SK-N-SH treated with all-trans-retinoic acid at 6 μM for 48 hours (cell line): ENCODE measurements at regions not wholly inside any gene's neighbourhood (a gene's known extent, or its start where the extent isn't known, plus 50 kb on each side); places are given as distances from the start of the nearest gene placed in this dataset.

Experiments
- ATAC-seq: fragments of 200-7000 bp; cut with Tn5 transposase; 3 replicates; pipeline ENCODE4 v1.9.1; 2020; ENCODE audit warnings: mild to moderate bottlenecking, moderate library complexity
- BACH2 ChIP-seq: fragments of 250-450 bp; sonication (Bioruptor Pico); IDR thresholded peaks from 2 replicates; pipeline ENCODE4 v1.9.0; 2021; ENCODE audit warnings: mild to moderate bottlenecking, borderline replicate concordance
- CREB5 ChIP-seq: fragments of 250-450 bp; sonication (Bioruptor Pico); IDR thresholded peaks from 2 replicates; pipeline ENCODE4 v1.5.1; 2020; ENCODE audit warnings: low read depth, mild to moderate bottlenecking, moderate library complexity
- CSDC2 ChIP-seq: fragments of 250-450 bp; sonication (Bioruptor Pico); IDR thresholded peaks from 2 replicates; pipeline ENCODE4 v1.5.0; 2020; ENCODE audit warnings: mild to moderate bottlenecking, moderate library complexity
- CSRNP3 ChIP-seq: fragments of 250-450 bp; sonication (Bioruptor Pico); IDR thresholded peaks from 2 replicates; pipeline ENCODE4 v1.5.1; 2021; ENCODE audit warnings: mild to moderate bottlenecking, moderate library complexity
- ESRRG ChIP-seq: fragments of 250-450 bp; sonication (Bioruptor Pico); IDR thresholded peaks from 2 replicates; pipeline ENCODE4 v1.6.1; 2021; ENCODE audit warnings: mild to moderate bottlenecking
- GLIS3 ChIP-seq: fragments of 250-450 bp; sonication (Bioruptor Pico); IDR thresholded peaks from 2 replicates; pipeline ENCODE4 v1.5.0; 2020; ENCODE audit warnings: mild to moderate bottlenecking, moderate library complexity
- ISL1 ChIP-seq: fragments of 250-450 bp; sonication (Bioruptor Pico); IDR thresholded peaks from 2 replicates; pipeline ENCODE4 v2.1.2; 2022; ENCODE audit warnings: mild to moderate bottlenecking, moderate library complexity
- OSR1 ChIP-seq: fragments of 250-450 bp; sonication (Bioruptor Pico); IDR thresholded peaks from 2 replicates; pipeline ENCODE4 v1.8.0; 2022; ENCODE audit warnings: moderate library complexity, mild to moderate bottlenecking, inconsistent platforms
- PATZ1 ChIP-seq: fragments of 250-450 bp; sonication (Bioruptor Pico); IDR thresholded peaks from 2 replicates; pipeline ENCODE4 v1.8.0; 2020; ENCODE audit warnings: mild to moderate bottlenecking, moderate library complexity, borderline replicate concordance
- POU6F1 ChIP-seq: fragments of 250-450 bp; sonication (Bioruptor Pico); IDR thresholded peaks from 2 replicates; pipeline ENCODE4 v1.8.0; 2021; ENCODE audit warnings: low read depth, mild to moderate bottlenecking, moderate library complexity, borderline replicate concordance
- RARB ChIP-seq: fragments of 250-450 bp; sonication (Bioruptor Pico); IDR thresholded peaks from 2 replicates; pipeline ENCODE4 v1.8.0; 2021; ENCODE audit warnings: mild to moderate bottlenecking, moderate library complexity
- SNAI2 ChIP-seq: fragments of 250-450 bp; sonication (Bioruptor Pico); IDR thresholded peaks from 2 replicates; pipeline ENCODE4 v1.5.0; 2020; ENCODE audit warnings: mild to moderate bottlenecking, moderate library complexity
- TCF4 ChIP-seq: fragments of 250-450 bp; sonication (Bioruptor Pico); IDR thresholded peaks from 2 replicates; pipeline ENCODE4 v1.8.0; 2021; ENCODE audit warnings: mild to moderate bottlenecking, moderate library complexity, borderline replicate concordance
- TOX ChIP-seq: fragments of 250-450 bp; sonication (Bioruptor Pico); IDR thresholded peaks from 2 replicates; pipeline ENCODE4 v1.8.0; 2021; ENCODE audit warnings: mild to moderate bottlenecking, moderate library complexity, borderline replicate concordance
- TSHZ2 ChIP-seq: fragments of 250-450 bp; sonication (Bioruptor Pico); IDR thresholded peaks from 2 replicates; pipeline ENCODE4 v1.5.0; 2020; ENCODE audit warnings: mild to moderate bottlenecking, moderate library complexity
- ZC3H10 ChIP-seq: fragments of 250-450 bp; sonication (Bioruptor Pico); IDR thresholded peaks from 2 replicates; pipeline ENCODE4 v1.5.1; 2021; ENCODE audit warnings: mild to moderate bottlenecking, moderate library complexity
- ZFP3 ChIP-seq: fragments of 250-450 bp; sonication (Bioruptor Pico); IDR thresholded peaks from 2 replicates; pipeline ENCODE4 v1.5.0; 2020; ENCODE audit warnings: mild to moderate bottlenecking, moderate library complexity
- ZFP30 ChIP-seq: fragments of 450-650 bp; formaldehyde crosslinking; IDR thresholded peaks from 2 replicates; pipeline ENCODE4 v1.5.0; 2022; ENCODE audit warnings: mild to moderate bottlenecking, moderate library complexity
- ZNF565 ChIP-seq: fragments of 450-650 bp; formaldehyde crosslinking; conservative IDR thresholded peaks from 2 replicates; pipeline ENCODE4 v1.5.0; 2020; ENCODE audit warnings: low read depth, mild to moderate bottlenecking, moderate library complexity
- ZNF8 ChIP-seq: fragments of 450-650 bp; formaldehyde crosslinking; IDR thresholded peaks from 2 replicates; pipeline ENCODE4 v1.5.0; 2020; ENCODE audit warnings: mild to moderate bottlenecking, moderate library complexity

GRCh38 chr1:59156526-59157199 is 140.2 kb upstream of the FGGY start (continued):
- TF ChIP-seq POU6F1 (CRISPR knock-in tag) (no peak), RARB (no peak)

- TF ChIP-seq CSDC2 (CRISPR knock-in tag) (no peak), RARB (no peak), POU6F1 (CRISPR knock-in tag) (no peak), TCF4 (CRISPR knock-in tag) (no peak)
- no peak for ATAC-seq
Measured at GRCh38 chr1:59158321-59158720, 138.6 kb upstream of the FGGY start.

- TF ChIP-seq TSHZ2 (CRISPR knock-in tag) = no peak
- no peak for TF ChIP-seq CREB5 (CRISPR knock-in tag)
- TF ChIP-seq ZNF565 (CRISPR knock-in tag) = no peak
- TF ChIP-seq ZFP3 (CRISPR knock-in tag) = no peak
- TF ChIP-seq TCF4 (CRISPR knock-in tag) = no peak
- no peak for TF ChIP-seq RARB
- TF ChIP-seq CSRNP3 (CRISPR knock-in tag) = no peak
- no peak for TF ChIP-seq ZC3H10 (CRISPR knock-in tag)
- TF ChIP-seq POU6F1 (CRISPR knock-in tag) = no peak
- TF ChIP-seq TOX = no peak
- no peak for TF ChIP-seq ISL1 (CRISPR knock-in tag)
- no peak for TF ChIP-seq PATZ1
- TF ChIP-seq BACH2 (CRISPR knock-in tag) = no peak
- no peak for TF ChIP-seq ESRRG (CRISPR knock-in tag)
- no peak for TF ChIP-seq CSDC2 (CRISPR knock-in tag)
- TF ChIP-seq ZFP30 = no peak
- no peak for TF ChIP-seq ZNF8 (CRISPR knock-in tag)
- TF ChIP-seq GLIS3 (CRISPR knock-in tag) = no peak
- no peak for TF ChIP-seq OSR1 (CRISPR knock-in tag)
- TF ChIP-seq SNAI2 (CRISPR knock-in tag) = no peak
Measured at GRCh38 chr1:59159557-59160203, 137.2 kb upstream of the FGGY start.

More at GRCh38 chr1:59159557-59160203, 137.2 kb upstream of the FGGY start:
- ATAC-seq = no peak
